ENCODE measurements at regions not wholly inside any gene's neighbourhood (a gene's known extent, or its start where the extent isn't known, plus 50 kb on each side); places are given as distances from the start of the nearest gene placed in this dataset.
A peak's percentile ranks its signal among the peaks of the same experiment; 100 is the strongest.

- TF ChIP-seq ESRRA (IDR thresholded peaks at IDR 0.05; ENCODE audit: borderline replicate concordance, low read depth): no peak
- TF ChIP-seq CREM (IDR thresholded peaks at IDR 0.05; ENCODE audit: low read depth): no peak
- TF ChIP-seq EP300 (IDR thresholded peaks at IDR 0.05; ENCODE audit: low read length): no peak
- TF ChIP-seq ZNF398 (CRISPR knock-in tag; IDR thresholded peaks at IDR 0.05): no peak
- TF ChIP-seq ZBTB8A (IDR thresholded peaks at IDR 0.05; ENCODE audit: partially characterized antibody): no peak
- no peak for TF ChIP-seq ZNF740 (CRISPR knock-in tag; IDR thresholded peaks at IDR 0.05)
- TF ChIP-seq ZNF740 (tag; IDR thresholded peaks at IDR 0.05): no peak
- no peak for TF ChIP-seq ZNF212 (CRISPR knock-in tag; IDR thresholded peaks at IDR 0.05)
- TF ChIP-seq ZNF24 (IDR thresholded peaks at IDR 0.05): peak; percentile 34; the same call in 1 of the 2 replicates
- peak in 1 of 3 experiments; percentile 38 for TF ChIP-seq YY1 (IDR thresholded peaks at IDR 0.05; ENCODE audit: borderline replicate concordance in 1 of 3, control insufficient read depth in 1 of 3, extremely low read depth in 1 of 3, insufficient read depth in 3 of 3, insufficient read length in 1 of 3, insufficient replicate concordance in 2 of 3, low read depth in 1 of 3, low read length in 2 of 3)
- 0 out of 2 replicates have a peak, but pooled peaks have one; percentile 25 for TF ChIP-seq TCF3 (CRISPR knock-in tag; IDR thresholded peaks at IDR 0.05)
- TF ChIP-seq CC2D1A (IDR thresholded peaks at IDR 0.05): 0 out of 2 replicates have a peak, but pooled peaks have one; percentile 25
- TF ChIP-seq MTA2 (IDR thresholded peaks at IDR 0.05; ENCODE audit: low read depth): peak; percentile 33; the same call in 1 of the 2 replicates
- peak; percentile 70 for TF ChIP-seq ELF1 (tag; IDR thresholded peaks at IDR 0.05)
- peak; percentile 66 for TF ChIP-seq ATF3 (IDR thresholded peaks at IDR 0.05)
- TF ChIP-seq ATF3 (CRISPR knock-in tag; conservative IDR thresholded peaks at IDR 0.05): no peak
- TF ChIP-seq ZNF316 (IDR thresholded peaks at IDR 0.05): peak; percentile 97
- TF ChIP-seq MAFF (IDR thresholded peaks at IDR 0.05; ENCODE audit: low read length): peak; percentile 85
- TF ChIP-seq AFF1 (IDR thresholded peaks at IDR 0.05; ENCODE audit: low read depth in 1 of 2, partially characterized antibody in 2 of 2): peak in 1 of 2 experiments; percentile 57
These were observed 50.5 kb upstream of the STARD3NL start (continued) for GRCh38 chr7:38127216-38128207.
